A673 (cell line): ENCODE measurements at regions not wholly inside any gene's neighbourhood (a gene's known extent, or its start where the extent isn't known, plus 50 kb on each side); places are given as distances from the start of the nearest gene placed in this dataset.

ENCODE experiments used
- BruUV-seq: library from RNA; stranded (reverse); fragments of 400-500 nt; replicated peaks from 2 replicates; lab custom pipeline; 2021; lab: Mats Ljungman, UMichigan
- CTCF ChIA-PET: fragments of 300-600 bp; sonication (Branson Sonifier 250); formaldehyde crosslinking; loops from one replicate; lab custom pipeline; 2022; ENCODE audit warnings: antibody characterized with exemption; lab: Charles Lee
- POLR2A ChIA-PET: fragments of 300-600 bp; sonication (Branson Sonifier 250); formaldehyde crosslinking; loops from one replicate; lab custom pipeline; 2022; ENCODE audit warnings: antibody characterized with exemption; ENCODE audit not compliant: low non-redundant PET; lab: Charles Lee
- DNase-seq: peaks from one replicate; pipeline ENCODE4 v3.0.0-alpha.2; 2015; ENCODE audit warnings: low spot score
- H3K27ac ChIP-seq: fragments of 200-600 bp; sonication (generic); 2 replicates; pipeline ENCODE4 v1.5.1; 2016; ENCODE audit warnings: mixed run types, low read depth, mild to moderate bottlenecking, mixed read lengths, antibody characterized with exemption, low read length; ENCODE audit not compliant: poor library complexity, severe bottlenecking
- H3K27me3 ChIP-seq: fragments of 200-600 bp; sonication (generic); replicated peaks from 2 replicates; pipeline ENCODE4 v1.6.1; 2017; ENCODE audit warnings: mixed run types, low read depth, mild to moderate bottlenecking, mixed read lengths, antibody characterized with exemption, low read length; ENCODE audit not compliant: insufficient read depth, poor library complexity
- H3K36me3 ChIP-seq: fragments of 200-600 bp; sonication (generic); 2 replicates; pipeline ENCODE4 v1.6.1; 2016; ENCODE audit warnings: mixed run types, mild to moderate bottlenecking, mixed read lengths, antibody characterized with exemption, low read length; ENCODE audit not compliant: insufficient read depth, poor library complexity, severe bottlenecking
- H3K4me1 ChIP-seq: fragments of 200-600 bp; sonication (generic); 2 replicates; pipeline ENCODE4 v1.6.1; 2017; ENCODE audit warnings: mixed run types, mild to moderate bottlenecking, mixed read lengths, antibody characterized with exemption, low read length; ENCODE audit not compliant: insufficient read depth, poor library complexity, severe bottlenecking
- H3K4me3 ChIP-seq: fragments of 200-600 bp; sonication (generic); 2 replicates; pipeline ENCODE4 v1.5.1; 2016; ENCODE audit warnings: low read depth, mixed run types, mild to moderate bottlenecking, mixed read lengths, low read length; ENCODE audit not compliant: poor library complexity, severe bottlenecking
- H3K9me3 ChIP-seq: fragments of 200-600 bp; sonication (generic); 2 replicates; pipeline ENCODE4 v1.6.1; 2016; ENCODE audit warnings: mixed run types, low read depth, mild to moderate bottlenecking, mixed read lengths, antibody characterized with exemption, low read length; ENCODE audit not compliant: poor library complexity, severe bottlenecking
- CTCF ChIP-seq: fragments of 300-800, 200-600 bp; sonication (generic); conservative IDR thresholded peaks from 2 replicates; pipeline ENCODE4 v1.5.1; 2017; ENCODE audit warnings: low read depth, mild to moderate bottlenecking, antibody characterized with exemption, low read length, moderate library complexity, mixed read lengths
- EZH2 ChIP-seq: fragments of 200-600 bp; sonication (generic); IDR thresholded peaks from 2 replicates; pipeline ENCODE4 v1.6.1; 2017; ENCODE audit warnings: borderline replicate concordance, low read depth, mild to moderate bottlenecking, mixed read lengths, antibody characterized with exemption, low read length; ENCODE audit not compliant: poor library complexity, severe bottlenecking
- intact Hi-C: fragments of 100-400 bp; cut with micrococcal nuclease; formaldehyde crosslinking; loops from one replicate; pipeline ENCODE4 v1.10.0; 2022; ENCODE audit not compliant: unreplicated experiment

GRCh38 chr5:3105172-3105571 is 353.7 kb upstream of the IRX2 start:
- no peak for DNase-seq
- no peak overlapping the region for H3K27ac ChIP-seq
- H3K4me1 ChIP-seq = no peaks in the 10 kb centered on the region
- no TSS peak for BruUV-seq
- peaks cover 20% of the 10 kb centered on the region for H3K9me3 ChIP-seq
- H3K4me3 ChIP-seq = no peak overlapping the region
- no peaks in the 10 kb centered on the region for H3K36me3 ChIP-seq
- ChIA-PET CTCF (no interaction called here), POLR2A (no interaction called here)
- intact Hi-C loops = no loop called here
- no peak for TF ChIP-seq EZH2
- no peak for TF ChIP-seq CTCF
- no peaks in the 10 kb centered on the region for H3K27me3 ChIP-seq

- Histone ChIP-seq H3K27me3 (no peaks in the 10 kb centered on the region), H3K27ac (no peak overlapping the region), H3K4me3 (no peak overlapping the region), H3K36me3 (no peaks in the 10 kb centered on the region), H3K4me1 (no peaks in the 10 kb centered on the region), H3K9me3 (peaks cover 20% of the 10 kb centered on the region)
- intact Hi-C loops = no loop called here
- ChIA-PET CTCF (no interaction called here), POLR2A (no interaction called here)
- TF ChIP-seq EZH2 = no peak
- no peak for TF ChIP-seq CTCF
- DNase-seq = no peak
- BruUV-seq = no TSS peak
These were observed 353.1 kb upstream of the IRX2 start for GRCh38 chr5:3104429-3105060.

GRCh38 chr5:3103262-3103811 is 351.9 kb upstream of the IRX2 start:
- no peak overlapping the region for H3K4me3 ChIP-seq
- intact Hi-C loops = no loop called here
- no TSS peak for BruUV-seq
- no peak for DNase-seq
- no peaks in the 10 kb centered on the region for H3K27me3 ChIP-seq
- ChIA-PET CTCF (no interaction called here), POLR2A (no interaction called here)
- H3K36me3 ChIP-seq = no peaks in the 10 kb centered on the region
- H3K4me1 ChIP-seq = no peaks in the 10 kb centered on the region
- H3K9me3 ChIP-seq = peaks cover 22% of the 10 kb centered on the region
- TF ChIP-seq EZH2 (no peak), CTCF (no peak)
- H3K27ac ChIP-seq = no peak overlapping the region
